ENCODE measurements at regions not wholly inside any gene's neighbourhood (a gene's known extent, or its start where the extent isn't known, plus 50 kb on each side); places are given as distances from the start of the nearest gene placed in this dataset.

DNA sequence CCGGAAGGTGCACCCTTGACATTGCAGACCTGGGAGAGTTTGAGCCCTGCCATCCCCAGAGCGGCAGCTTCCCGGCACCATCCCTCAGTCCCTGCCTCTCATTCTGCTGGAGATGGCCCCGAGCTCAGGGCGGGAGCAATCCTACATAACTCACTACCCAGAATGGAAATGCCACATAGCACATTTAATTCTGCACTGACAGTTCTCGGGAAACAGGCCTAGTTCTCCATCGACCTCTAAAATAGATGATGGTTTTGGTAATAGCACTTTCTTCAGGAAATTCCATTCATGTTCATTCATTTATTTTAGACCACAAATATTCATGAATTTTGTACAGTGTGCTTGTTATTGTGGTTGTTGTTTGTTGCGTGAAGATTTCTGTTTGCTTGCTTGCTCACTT lies 92.9 kb upstream of the SLC14A2 start:
- TF ChIP-seq, protein P1, sequence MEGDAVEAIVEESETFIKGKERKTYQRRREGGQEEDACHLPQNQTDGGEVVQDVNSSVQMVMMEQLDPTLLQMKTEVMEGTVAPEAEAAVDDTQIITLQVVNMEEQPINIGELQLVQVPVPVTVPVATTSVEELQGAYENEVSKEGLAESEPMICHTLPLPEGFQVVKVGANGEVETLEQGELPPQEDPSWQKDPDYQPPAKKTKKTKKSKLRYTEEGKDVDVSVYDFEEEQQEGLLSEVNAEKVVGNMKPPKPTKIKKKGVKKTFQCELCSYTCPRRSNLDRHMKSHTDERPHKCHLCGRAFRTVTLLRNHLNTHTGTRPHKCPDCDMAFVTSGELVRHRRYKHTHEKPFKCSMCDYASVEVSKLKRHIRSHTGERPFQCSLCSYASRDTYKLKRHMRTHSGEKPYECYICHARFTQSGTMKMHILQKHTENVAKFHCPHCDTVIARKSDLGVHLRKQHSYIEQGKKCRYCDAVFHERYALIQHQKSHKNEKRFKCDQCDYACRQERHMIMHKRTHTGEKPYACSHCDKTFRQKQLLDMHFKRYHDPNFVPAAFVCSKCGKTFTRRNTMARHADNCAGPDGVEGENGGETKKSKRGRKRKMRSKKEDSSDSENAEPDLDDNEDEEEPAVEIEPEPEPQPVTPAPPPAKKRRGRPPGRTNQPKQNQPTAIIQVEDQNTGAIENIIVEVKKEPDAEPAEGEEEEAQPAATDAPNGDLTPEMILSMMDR (conservative IDR thresholded peaks at IDR 0.05; ENCODE audit: low read depth, low read length): no peak
- TF ChIP-seq EZH2 (IDR thresholded peaks at IDR 0.05; ENCODE audit: borderline replicate concordance, low read depth, low read length, poor library complexity, severe bottlenecking): no peak

Data from A673 (cell line).